ENCODE measurements at regions not wholly inside any gene's neighbourhood (a gene's known extent, or its start where the extent isn't known, plus 50 kb on each side); places are given as distances from the start of the nearest gene placed in this dataset.

DNA sequence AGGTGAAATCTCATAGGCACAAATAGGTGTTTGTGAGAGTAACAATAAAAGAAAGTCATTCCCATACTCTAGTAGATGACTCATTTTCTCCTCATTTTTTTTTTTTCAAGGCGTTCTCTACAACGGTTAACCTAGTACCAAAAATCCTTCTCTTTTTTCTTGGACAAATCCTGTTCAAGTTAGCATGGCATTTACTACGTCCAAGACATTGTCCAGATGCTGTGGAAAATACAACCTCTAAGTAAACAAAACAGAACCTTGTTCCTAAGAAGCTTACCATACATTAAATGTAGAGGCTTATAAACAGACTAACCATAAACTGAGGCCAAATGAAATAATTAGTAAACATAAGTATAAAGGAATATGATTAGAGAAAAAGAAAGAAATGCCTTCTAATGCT, 76.2 kb upstream of the RGS4 start:
- H3K27ac ChIP-seq = no peak overlapping the region
- TF ChIP-seq, protein P1, sequence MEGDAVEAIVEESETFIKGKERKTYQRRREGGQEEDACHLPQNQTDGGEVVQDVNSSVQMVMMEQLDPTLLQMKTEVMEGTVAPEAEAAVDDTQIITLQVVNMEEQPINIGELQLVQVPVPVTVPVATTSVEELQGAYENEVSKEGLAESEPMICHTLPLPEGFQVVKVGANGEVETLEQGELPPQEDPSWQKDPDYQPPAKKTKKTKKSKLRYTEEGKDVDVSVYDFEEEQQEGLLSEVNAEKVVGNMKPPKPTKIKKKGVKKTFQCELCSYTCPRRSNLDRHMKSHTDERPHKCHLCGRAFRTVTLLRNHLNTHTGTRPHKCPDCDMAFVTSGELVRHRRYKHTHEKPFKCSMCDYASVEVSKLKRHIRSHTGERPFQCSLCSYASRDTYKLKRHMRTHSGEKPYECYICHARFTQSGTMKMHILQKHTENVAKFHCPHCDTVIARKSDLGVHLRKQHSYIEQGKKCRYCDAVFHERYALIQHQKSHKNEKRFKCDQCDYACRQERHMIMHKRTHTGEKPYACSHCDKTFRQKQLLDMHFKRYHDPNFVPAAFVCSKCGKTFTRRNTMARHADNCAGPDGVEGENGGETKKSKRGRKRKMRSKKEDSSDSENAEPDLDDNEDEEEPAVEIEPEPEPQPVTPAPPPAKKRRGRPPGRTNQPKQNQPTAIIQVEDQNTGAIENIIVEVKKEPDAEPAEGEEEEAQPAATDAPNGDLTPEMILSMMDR (conservative IDR thresholded peaks at IDR 0.05) = no peak
- no peak for TF ChIP-seq ZFX (IDR thresholded peaks at IDR 0.05)

DNA sequence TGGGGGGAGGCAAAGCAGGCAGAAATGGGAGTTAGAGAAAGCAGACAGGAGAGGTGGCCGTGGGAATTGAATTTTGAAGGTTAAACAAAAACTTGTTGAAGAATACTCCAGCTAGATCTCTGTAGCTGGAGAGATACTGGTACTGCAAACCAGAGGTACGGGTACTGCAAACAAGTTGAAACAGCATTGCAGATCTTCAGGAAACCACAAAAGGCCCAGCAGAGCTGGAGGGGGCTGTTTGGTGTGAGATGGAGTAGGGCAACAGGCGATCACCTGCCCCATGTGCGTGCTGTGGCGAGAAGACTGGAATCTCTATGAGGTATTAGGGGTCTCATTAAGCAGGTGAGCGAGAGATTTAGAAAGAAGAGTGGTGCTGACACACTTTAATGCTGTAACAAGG, 77.7 kb upstream of the RGS4 start:
- TF ChIP-seq, protein P1 (conservative IDR thresholded peaks at IDR 0.05) = no peak
- no peak for TF ChIP-seq ZFX (IDR thresholded peaks at IDR 0.05)
- H3K27ac ChIP-seq = no peak overlapping the region

DNA sequence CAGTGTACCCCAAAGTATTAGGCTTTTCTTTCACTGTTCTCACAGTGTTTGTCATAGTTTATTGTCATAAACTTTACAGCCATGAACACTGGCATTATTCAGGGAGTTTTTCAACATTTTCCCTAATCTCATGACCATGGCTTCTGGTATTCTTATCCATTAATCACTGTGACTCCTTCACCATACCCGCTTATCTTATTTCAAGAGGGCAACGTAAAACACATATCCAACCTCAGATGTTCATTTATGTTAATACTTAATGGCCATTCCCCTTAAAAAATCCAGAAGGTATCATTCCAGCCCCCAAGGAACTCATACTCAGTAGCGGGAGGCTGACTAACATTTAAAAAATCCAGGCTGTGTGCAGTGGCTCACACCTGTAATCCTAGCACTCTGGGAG, 78.5 kb upstream of the RGS4 start:
- TF ChIP-seq ZFX (IDR thresholded peaks at IDR 0.05) = no peak
- TF ChIP-seq, protein P1 (conservative IDR thresholded peaks at IDR 0.05) = no peak
- no peak overlapping the region for H3K27ac ChIP-seq

DNA sequence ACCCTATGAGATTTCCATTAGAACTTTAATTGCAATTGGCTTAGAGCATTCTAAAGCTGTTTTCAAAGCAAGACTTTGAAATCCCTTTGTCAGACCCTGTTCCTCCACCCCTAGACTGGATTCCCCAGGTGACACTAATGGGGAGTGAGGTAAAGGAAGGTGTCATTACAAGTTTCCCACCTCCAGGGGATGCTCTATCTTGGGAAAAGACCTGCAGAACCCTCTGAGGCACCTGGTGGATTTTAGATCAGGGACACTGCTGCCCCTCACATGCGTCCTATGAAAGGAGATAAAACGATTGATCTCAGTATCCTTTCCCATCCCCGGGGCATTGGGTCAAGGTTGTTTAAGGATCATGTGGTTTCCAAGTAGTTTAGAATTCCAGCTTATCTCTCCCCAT, 80.3 kb upstream of the RGS4 start:
- H3K27ac ChIP-seq = no peak overlapping the region
- no peak for TF ChIP-seq ZFX (IDR thresholded peaks at IDR 0.05)
- TF ChIP-seq, protein P1 (conservative IDR thresholded peaks at IDR 0.05) = peak; percentile 33

DNA sequence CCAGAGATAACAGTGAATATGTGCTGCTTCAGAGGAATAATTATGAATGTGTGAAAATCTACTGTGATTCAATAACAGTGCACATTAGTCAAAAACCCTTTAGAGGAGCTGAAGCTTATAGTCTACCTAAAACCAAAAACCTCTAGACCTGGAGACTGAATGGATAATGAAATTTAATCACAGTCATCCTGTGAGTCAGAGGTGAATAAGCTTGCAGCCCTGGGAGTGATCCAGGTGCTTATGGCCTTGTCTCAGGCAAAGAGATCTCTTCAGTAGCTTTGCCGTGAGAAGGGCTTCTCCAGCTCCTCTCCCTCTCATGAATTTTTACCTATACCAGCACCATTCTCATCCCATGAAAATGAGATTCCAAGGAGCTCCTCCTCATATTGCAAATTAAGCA, 81.3 kb upstream of the RGS4 start:
- no peak overlapping the region for H3K27ac ChIP-seq
- TF ChIP-seq ZFX (IDR thresholded peaks at IDR 0.05) = no peak
- TF ChIP-seq, protein P1 (conservative IDR thresholded peaks at IDR 0.05) = no peak

DNA sequence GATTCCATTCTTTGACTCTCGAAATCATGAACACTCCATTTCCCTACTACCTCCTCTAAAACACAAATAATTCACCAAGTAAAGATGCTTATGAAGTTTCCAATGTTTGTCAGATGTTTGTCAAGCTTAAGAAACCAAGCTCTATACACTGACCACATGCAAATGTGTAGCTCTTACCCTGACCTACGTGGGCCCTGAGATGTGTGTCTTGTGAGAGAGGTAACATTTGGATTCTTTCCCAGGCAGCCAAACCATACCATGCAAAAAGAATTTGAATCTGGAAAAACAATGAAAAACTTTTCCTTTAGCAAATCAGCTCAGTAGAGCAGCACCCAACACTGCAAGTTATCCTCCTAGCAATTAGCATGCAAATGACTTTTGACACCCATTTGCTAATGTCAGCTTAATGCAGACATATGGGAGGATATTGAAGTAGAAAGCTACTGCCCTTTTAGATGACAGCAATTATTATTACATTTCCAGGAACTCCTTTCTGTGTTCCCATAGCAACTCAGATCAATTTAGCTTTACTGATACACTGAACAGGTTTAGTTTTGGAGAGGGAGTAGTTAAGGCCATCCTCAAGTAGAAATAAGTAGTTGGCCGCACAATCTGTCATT, 83.2 kb upstream of the RGS4 start:
- TF ChIP-seq ZFX (IDR thresholded peaks at IDR 0.05) = no peak
- TF ChIP-seq, protein P1 (conservative IDR thresholded peaks at IDR 0.05) = no peak
- H3K27ac ChIP-seq = no peak overlapping the region

DNA sequence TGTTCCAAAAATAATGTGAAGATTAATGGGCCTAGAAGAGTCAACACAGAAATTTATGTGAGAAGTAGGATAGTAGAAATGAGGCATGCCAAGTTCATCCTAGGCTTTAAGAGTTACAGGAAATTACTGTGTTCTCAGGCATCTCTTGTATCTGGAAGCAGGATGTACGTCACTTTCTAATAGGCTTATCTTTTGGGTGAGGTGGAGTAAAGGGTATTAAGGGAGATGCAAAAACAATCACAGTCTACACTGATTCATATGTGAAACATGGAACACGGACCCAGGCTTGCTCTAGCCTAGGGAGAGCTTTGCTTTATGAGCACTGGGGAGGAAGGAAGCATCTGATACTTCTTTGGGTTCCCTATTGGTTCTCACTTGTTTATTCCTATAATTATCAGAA, 84.5 kb upstream of the RGS4 start:
- no peak overlapping the region for H3K27ac ChIP-seq
- no peak for TF ChIP-seq ZFX (IDR thresholded peaks at IDR 0.05)
- TF ChIP-seq, protein P1 (conservative IDR thresholded peaks at IDR 0.05) = no peak

Data from C4-2B (cell line).